GM21423 (cell line): ENCODE measurements at regions not wholly inside any gene's neighbourhood (a gene's known extent, or its start where the extent isn't known, plus 50 kb on each side); places are given as distances from the start of the nearest gene placed in this dataset.
"Not testable (repeated sequence)": the region's sequence is repeated elsewhere in the genome, so short reads cannot be mapped to it uniquely, and the experiment has no call there.

Experiments
- ATAC-seq: cut with Tn5 transposase; IDR thresholded peaks from one replicate; pipeline ENCODE4 v1.9.1; 2021; ENCODE audit warnings: mild to moderate bottlenecking, moderate library complexity; ENCODE audit not compliant: unreplicated experiment

DNA sequence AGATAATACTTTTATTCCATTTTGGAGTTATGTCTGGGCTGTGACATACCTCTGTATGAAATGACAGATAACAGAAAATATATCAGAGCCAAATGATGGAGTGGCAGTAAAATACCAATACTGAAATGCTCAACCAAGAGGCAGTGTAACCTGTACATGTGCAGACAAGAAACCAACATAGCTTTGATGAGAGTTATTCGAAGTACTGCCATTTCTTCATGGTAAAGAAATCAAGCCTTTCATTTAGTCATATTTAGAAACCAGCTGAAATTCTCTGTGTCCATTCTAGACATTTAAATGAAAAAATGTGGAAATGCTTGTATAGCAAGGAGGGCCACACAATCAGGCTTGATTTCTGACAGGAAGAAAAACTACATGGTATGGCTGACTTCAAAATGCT is 127.1 kb upstream of the PTPRZ1 start:
- ATAC-seq: no peak

DNA sequence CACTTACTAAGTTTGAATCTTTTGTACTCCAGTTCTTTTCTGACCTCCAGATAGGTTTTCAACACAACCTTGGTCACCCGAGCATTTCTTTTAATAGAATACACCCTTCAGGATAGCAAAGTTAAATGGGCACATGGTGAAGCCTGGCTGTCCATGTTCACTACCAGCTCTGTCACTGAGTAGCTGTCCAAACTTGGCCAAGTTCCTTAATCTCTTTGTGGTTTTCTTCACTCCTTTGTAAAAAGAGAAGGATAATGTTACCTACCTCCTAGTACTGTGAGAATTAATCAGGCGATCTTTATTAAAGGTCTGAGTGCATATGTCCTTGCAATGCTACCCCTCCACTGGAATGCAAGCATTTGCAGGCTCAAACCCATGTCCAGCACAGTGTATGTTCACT is 128.1 kb upstream of the PTPRZ1 start:
- no peak for ATAC-seq

DNA sequence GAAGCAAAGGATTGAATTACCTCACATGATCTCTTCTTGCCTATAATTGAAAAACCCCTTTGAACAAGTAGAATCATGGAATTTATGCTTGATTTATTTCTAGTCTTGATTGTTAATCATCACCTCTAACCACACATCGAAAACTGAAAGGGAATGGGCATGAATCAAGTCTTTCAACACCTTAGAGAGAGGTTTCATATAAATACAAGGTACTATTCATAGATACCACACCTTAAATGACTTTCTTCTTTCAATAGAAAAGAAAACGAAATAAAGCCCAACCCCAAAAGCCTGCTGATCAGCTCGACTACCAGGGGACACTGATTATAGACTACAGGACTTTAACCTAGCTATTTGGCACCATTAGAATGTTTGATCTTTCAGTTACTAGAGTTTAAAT is 128.6 kb upstream of the PTPRZ1 start:
- ATAC-seq: no peak

DNA sequence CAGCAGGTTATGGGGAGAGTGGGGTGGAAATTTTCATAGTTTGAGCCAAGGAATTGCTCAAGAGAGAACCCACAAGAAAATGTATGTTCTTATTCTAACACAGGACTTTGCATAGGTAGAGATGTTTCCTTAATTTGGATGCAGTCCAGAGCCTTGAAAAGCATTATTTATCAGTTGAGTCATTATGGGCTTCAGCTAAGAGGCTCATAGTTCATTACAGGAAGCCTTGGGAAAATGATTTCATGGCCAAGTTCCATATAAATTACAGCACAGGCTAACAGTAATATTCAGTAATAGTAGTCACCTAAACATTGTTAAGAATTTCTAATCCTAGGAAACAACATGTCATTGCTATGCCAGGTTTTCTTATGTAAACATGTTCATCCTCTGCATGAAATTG is 131.1 kb upstream of the PTPRZ1 start:
- no peak for ATAC-seq

DNA sequence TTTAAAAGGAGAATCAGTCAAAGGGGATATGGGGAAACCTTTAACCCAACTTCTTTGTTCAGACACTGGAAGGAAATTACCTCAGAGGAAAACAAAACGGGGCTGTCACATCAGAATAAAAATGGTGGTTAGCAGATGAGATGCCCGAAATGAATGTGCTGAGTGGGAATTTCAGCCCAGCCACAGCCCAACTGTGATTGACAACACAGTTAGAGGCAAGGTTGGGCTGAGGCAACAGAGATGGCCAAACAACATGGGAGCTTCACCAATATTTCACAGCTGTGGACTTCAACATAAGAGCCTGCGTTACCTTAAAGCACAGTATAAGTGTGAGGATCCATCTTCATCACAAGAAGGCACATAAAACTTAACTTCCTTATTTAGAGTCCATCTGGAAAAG is 133.5 kb upstream of the PTPRZ1 start:
- no peak for ATAC-seq

DNA sequence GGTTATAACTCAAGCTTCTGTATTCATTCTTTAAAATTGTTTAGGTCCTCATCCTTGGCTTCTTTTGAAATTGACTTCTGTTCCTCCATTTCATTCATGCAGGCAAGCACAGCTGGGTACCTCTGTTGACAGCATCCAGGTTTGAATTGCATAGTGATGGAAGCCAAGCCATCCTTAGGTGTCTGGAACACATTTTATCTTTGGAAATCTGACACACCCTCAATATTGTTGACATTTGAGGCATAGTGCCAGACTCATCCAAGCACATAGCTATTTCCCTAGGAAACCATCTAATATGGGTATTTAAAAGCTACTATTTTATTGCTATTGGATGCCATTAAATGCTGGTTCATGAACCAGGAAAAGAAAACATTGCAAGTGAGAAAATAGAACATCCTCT is 142.1 kb upstream of the PTPRZ1 start:
- no peak for ATAC-seq

DNA sequence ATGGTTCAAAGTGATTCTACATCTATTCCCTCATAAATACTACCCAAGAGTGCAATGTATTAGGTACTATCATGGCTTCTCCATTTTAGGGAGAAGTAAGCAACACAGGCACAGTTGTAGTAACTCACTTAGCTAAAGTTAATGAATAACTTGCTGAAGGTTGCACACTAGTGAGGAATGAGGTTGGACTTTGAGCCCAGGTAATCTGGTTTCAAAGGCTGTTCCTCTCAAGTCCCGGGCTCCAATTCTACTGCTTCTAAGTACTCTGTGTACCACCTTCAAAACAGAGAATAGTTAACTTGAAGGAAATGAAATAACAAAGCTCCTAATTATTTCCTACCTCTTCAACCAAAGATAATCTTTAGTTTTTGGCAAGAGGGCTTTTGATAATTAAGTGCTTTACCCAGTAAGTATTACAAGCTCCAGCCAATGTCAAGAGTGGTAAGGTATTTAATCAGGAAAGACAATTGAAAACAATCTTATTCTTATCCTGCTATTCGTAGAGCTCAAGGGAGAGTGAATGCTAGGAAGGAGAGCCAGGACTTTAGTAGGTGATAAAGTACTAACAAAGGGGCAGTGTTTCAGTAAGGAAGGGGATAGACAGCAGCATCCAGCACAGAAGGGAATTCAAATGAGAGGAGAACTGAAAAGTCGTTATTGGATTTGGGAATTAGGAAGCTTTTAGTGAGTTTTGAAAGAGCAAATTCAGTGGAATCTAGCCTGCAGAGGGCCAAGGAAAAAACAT is 158.2 kb upstream of the PTPRZ1 start:
- ATAC-seq: no peak

DNA sequence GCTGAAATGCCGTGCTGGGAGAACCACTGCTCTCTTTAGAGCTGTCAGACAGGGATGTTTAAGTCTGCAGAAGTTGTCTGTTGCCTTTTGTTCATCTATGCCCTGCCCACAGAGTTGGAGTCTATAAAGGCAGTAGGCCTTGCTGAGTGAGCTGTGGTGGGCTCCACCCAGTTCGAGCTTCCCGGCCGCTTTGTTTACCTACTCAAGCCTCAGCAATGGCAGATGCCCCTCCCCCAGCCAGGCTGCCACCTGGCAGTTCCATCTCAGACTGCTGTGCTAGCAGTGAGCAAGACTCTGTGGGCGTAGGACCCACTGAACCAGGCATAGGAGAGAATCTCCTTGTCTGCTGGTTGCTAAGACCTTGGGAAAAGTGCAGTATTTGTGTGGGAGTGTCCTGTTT is 160.0 kb upstream of the PTPRZ1 start:
- not testable (repeated sequence) for ATAC-seq

DNA sequence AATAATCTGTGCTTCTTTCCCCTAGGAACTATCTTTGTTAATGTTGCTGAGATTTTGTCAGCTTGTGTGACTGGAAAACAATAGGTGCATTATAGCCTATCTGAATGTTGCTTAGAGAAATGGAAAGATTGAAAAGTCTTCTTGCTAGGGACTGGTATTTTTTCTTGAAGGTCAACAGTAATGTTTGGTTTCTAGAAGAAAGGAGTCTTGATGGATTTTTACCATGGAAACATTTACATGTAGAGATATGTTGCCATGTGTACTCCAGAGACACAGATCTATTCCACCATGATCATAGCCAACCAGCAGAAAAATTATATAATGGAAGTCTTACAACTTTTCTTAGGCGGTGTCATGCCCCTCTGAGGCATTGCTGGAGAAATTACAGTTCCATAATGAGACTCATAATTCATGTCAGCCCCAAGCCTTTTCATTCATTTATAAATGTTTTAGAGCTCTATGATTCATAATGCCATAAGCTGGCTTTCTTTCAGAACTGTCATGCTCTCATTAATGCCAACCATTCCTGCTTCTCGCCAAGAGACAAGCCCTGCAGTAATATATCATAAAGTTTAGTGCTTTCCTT is 175.1 kb upstream of the PTPRZ1 start:
- ATAC-seq: no peak

DNA sequence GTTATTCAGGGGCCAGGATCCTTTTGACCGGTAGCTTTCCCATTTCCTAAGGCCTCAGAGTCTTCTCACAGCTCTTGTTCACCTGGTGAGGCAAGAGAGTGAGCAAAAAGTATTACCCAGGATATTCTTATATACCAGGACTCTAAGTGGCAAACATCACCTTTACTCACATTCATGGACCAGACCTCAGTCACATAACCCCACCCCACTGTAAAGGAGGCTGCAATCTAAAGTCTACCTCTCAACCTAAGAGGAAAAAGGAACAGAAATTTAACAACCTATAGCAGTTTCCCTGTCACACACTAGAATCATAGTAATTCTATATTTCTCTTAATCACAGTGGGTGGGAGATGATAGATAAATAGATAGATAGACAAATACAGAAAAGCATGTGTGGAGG is 176.0 kb upstream of the PTPRZ1 start:
- no peak for ATAC-seq

DNA sequence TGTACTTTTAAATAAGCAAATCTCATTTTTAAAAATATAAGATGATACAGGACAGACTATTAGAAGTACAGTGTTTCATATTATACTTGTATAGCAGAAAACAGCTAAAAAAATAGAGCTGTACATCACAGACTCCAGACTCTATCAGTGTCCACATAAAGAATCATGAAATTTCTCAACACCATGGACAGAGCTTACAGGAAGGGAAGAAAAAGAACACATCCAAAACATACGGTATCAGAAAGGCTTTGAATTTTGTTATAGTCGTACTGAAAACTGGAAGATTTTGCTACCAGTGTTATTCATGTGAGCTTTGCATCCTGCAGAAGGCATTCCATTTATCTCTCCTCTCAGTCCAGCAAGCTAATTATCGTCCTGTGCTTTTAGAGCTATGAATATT is 183.2 kb upstream of the PTPRZ1 start:
- ATAC-seq: no peak

DNA sequence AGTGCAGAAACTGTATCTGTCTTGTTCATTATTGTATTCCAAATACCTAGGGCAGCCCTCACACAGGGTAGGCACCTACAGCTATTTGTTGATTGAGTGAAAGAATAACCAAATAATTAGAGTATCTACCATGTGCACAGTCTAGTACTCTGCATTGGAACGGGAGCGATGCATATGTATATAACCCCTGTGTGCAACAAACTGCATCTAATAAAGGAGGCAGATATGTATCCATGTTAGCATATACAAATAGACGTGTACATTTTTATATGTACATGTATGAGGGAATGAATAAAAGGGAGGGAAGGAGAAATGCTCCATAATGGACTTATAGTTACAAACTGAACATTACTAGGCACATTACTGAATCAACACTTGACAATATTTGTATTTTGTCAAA is 191.3 kb upstream of the PTPRZ1 start:
- ATAC-seq: no peak

DNA sequence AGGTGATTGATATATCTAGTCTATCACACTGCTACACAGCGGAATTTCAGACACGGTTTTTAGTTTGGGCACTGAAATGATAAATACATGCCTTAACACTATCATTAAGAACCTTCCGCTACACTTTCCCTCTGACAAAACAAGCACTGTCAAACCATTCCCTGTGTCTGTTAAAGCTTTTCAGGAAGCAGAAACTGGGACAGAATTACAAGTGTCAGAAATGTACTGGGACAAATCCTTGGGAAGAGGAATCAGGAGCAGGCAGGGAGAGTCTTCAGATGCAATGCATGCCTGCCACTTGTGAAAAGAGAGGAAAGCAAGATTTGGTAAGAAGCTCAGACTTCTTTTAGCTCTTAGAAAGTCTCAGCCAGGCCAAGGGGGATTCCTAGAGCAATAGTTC is 196.8 kb upstream of the PTPRZ1 start:
- ATAC-seq: no peak

DNA sequence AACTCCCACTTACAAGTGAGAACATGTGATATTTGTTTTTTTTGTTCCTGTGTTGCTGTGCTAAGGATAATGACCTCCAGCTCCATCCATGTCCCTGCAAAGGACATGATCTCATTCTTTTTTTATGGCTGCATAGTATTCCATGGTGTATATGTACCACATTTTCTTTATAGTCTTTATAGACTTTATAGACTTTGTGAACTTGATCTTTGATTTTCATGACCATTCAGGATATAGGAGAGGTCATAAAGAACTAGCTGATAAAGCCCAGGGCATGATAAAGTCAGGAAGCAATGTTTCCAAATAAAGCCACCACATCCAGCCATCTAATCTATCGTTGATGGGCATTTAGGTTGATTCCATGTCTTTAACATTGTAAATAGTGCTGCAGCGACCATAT is 198.5 kb upstream of the PTPRZ1 start:
- ATAC-seq: not testable (repeated sequence)

DNA sequence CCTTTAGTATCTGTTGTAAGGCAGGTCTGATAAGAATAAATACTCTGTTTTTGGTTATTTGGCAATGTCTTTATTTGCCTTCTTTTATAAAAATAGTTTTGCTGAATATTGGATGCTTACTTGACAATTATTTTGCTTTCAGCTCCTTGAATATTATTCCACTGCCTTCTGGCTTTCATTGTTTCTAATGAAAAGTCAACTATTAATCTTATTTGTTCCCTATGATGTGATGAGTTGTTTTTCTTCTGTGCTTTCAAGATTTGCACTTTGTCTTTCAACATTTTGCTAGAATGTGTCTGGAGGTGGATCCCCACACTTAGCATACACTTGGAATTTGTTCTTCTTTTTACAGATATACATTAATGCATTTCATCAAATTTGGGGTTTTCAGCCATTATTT is 203.8 kb upstream of the PTPRZ1 start:
- no peak for ATAC-seq

DNA sequence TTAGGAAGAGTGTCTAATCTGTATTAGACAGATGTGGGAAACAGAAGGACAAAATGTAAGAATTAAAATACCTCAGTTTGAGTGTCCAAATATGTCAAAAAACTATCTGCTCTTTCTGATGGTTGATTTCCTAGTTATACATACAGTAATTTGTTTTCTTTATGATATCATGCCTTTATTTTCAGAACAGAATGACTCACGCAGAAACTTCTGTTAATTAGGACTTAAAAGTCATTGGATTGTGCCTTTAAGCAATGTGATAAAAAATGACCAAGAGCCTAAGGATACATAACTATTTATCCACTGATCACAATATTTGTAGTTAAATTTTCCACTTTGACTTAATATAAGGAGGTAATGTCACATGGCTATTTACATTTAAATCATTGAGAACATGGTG is 206.7 kb upstream of the PTPRZ1 start:
- ATAC-seq: no peak

DNA sequence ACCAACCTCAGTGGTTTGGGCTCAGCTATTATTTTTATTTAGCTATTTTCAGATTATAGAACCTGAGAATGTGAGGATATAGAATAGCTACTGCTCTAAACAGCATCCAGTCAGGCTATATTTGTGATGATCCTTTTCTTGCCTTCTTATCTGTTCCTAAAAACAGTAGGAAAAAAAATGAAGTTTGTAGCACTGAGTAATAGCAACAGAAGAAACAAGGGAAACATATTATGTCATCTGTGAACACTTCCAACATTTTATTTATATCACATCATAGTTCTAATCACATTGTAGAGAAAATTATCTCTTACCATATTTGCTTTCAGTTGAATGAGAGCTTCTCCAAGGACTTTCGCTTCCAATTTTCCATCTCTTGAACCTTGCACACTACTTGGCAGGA is 229.6 kb upstream of the PTPRZ1 start:
- no peak for ATAC-seq

DNA sequence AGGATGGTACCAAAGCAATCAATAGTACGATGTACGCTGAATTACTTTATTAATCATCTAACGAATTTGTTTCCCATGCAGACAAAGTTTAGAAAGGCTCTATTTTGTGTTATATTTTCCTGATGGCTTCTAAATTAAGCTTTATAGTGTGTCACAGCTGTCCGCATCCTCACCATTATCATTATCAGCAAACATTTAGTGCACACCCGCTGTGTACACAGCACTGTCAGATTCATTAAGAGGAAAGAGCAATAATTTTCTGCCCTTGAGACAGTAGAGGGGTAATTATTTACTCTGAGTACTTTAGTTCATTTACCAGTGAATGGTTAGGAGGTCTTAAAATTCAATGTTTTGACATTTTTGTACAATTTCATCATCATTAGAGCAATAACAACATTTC is 233.3 kb upstream of the PTPRZ1 start:
- ATAC-seq: no peak

DNA sequence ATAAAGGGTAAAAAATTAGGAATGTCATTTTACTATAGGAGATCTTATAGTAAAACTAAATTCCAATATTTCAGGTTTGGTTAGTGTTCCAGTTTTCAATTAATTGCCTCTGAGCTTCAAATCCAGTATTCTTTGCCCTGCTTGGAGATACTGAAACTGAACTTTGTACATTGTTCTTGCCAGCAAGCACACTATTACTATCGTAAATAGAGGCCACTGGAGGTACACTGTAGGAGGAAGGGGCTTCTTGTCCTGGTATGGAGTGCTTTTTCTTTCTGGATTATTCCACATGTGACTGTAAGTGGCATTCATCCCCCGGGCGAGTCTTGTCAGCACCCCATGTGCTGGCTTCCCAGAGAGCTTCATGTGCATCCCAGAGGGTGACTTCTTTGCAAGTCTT is 234.7 kb upstream of the PTPRZ1 start:
- no peak for ATAC-seq

DNA sequence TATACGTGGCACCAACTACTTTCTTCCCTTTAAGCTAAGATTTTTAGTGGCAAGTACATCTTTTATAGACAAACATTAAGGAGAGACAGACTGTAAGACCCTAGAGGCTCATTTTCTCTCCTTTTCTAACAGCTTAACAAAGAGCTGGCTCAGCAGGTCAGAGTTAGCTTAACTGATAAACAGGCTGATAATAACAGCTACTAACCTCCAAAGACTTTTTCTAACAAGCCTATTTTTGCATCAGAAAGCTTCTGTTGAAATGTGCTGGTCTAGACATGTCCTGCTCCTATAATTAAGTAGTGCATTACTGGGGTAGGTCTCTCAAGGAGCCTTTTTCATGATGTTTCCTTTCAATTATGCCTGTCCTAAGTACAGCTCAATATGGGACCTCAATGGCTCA is 238.2 kb upstream of the FAM3C start:
- ATAC-seq: no peak

DNA sequence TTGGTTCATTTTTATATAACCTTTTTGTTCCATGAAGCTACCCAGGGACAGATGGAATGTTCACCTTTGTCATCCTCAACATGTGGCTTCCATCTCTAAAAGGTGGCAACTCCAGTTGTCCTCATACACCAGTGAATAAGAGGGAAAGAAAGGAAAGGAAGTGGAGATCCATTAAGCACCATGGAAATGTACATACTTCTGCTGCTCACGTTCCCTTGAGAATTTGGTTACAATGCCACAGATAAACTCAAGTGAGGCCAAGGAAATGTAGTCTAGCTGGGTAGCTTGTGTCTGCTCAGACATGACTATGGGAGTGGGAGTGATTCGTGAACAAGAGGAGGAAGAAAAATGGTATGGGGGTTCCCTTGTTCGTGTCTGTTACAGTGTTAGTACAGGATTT is 237.1 kb upstream of the FAM3C start:
- no peak for ATAC-seq

DNA sequence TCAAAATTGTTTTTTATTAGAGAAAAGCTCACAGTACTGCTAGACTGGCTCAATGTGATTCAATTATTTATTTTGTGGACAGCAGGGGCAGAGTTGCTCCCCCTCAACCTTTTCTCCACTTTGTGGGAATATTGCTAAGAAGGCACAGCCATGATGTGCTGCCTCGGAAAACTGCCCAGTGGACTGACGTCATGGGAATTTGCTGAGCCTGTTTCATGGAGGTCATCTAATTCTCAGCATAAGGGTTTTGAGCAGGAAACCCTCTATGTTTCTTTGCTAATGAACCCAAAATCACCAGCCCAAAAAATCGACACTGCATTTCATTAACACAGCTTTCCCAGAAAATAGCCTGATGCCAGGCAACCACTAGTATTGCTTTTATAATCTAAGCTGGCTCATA is 228.8 kb upstream of the FAM3C start:
- no peak for ATAC-seq
